GM18861 (cell line): ENCODE measurements at regions not wholly inside any gene's neighbourhood (a gene's known extent, or its start where the extent isn't known, plus 50 kb on each side); places are given as distances from the start of the nearest gene placed in this dataset.
"Not testable (repeated sequence)": the region's sequence is repeated elsewhere in the genome, so short reads cannot be mapped to it uniquely, and the experiment has no call there.

Experiments
- ATAC-seq: cut with Tn5 transposase; IDR thresholded peaks from one replicate; pipeline ENCODE4 v1.9.1; 2021; ENCODE audit not compliant: unreplicated experiment

GRCh38 chr6:140372064-140372463 lies 997.6 kb upstream of the CITED2 start:
- ATAC-seq, result no peak

- ATAC-seq, result no peak
Measured at GRCh38 chr6:140370976-140371870, 996.8 kb upstream of the CITED2 start.

- no peak for ATAC-seq
Measured at GRCh38 chr6:140370441-140370840, 996.0 kb upstream of the CITED2 start.

GRCh38 chr6:140366991-140367390 lies 992.5 kb upstream of the CITED2 start:
- ATAC-seq, result no peak

GRCh38 chr6:140364916-140365315 lies 990.5 kb upstream of the CITED2 start:
- no peak for ATAC-seq

GRCh38 chr6:140360651-140361050 lies 986.2 kb upstream of the CITED2 start:
- no peak for ATAC-seq

GRCh38 chr6:140355476-140355875 lies 981.0 kb upstream of the CITED2 start:
- ATAC-seq, result no peak

- ATAC-seq, result no peak
Measured at GRCh38 chr6:140354296-140354695, 979.8 kb upstream of the CITED2 start.

GRCh38 chr6:140353536-140353935 lies 979.1 kb upstream of the CITED2 start:
- ATAC-seq, result no peak

GRCh38 chr6:140346428-140346827 lies 972.0 kb upstream of the CITED2 start:
- no peak for ATAC-seq

- no peak for ATAC-seq
Measured at GRCh38 chr6:140345935-140346334, 971.5 kb upstream of the CITED2 start.

- ATAC-seq, result no peak
Measured at GRCh38 chr6:140344142-140344913, 969.9 kb upstream of the CITED2 start.

GRCh38 chr6:140343128-140343527 lies 968.7 kb upstream of the CITED2 start:
- no peak for ATAC-seq

- no peak for ATAC-seq
Measured at GRCh38 chr6:140341272-140341671, 966.8 kb upstream of the CITED2 start.

- no peak for ATAC-seq
Measured at GRCh38 chr6:140340795-140341194, 966.3 kb upstream of the CITED2 start.

GRCh38 chr6:140339084-140339483 lies 964.6 kb upstream of the CITED2 start:
- ATAC-seq, result not testable (repeated sequence)

- ATAC-seq, result no peak
Measured at GRCh38 chr6:140321891-140322290, 947.4 kb upstream of the CITED2 start.

GRCh38 chr6:140320081-140321080 lies 945.9 kb upstream of the CITED2 start:
- ATAC-seq, result no peak

- ATAC-seq, result peak; percentile 94
Measured at GRCh38 chr6:140319209-140319608, 944.8 kb upstream of the CITED2 start.

GRCh38 chr6:140318408-140318807 lies 944.0 kb upstream of the CITED2 start:
- no peak for ATAC-seq

GRCh38 chr6:140317950-140318349 lies 943.5 kb upstream of the CITED2 start:
- no peak for ATAC-seq
